HFF-Myc (cell line): ENCODE measurements at regions not wholly inside any gene's neighbourhood (a gene's known extent, or its start where the extent isn't known, plus 50 kb on each side); places are given as distances from the start of the nearest gene placed in this dataset.

ENCODE experiments used
- DNase-seq: peaks from one replicate; pipeline ENCODE4 v3.0.0-alpha.2; 2011; ENCODE audit warnings: low read depth; ENCODE audit errors: extremely low read depth
- H3K4me3 ChIP-seq: replicated peaks from 2 replicates; pipeline ENCODE4 v1.5.1; 2011; ENCODE audit warnings: low read depth, mild to moderate bottlenecking, control low read depth, low read length
- TF ChIP-seq, protein P1 (sequence below): IDR thresholded peaks from 2 replicates; pipeline ENCODE4 v1.5.1; 2012; ENCODE audit warnings: mild to moderate bottlenecking, low read depth, low read length, control low read depth; ENCODE audit errors: missing control alignments

DNA sequence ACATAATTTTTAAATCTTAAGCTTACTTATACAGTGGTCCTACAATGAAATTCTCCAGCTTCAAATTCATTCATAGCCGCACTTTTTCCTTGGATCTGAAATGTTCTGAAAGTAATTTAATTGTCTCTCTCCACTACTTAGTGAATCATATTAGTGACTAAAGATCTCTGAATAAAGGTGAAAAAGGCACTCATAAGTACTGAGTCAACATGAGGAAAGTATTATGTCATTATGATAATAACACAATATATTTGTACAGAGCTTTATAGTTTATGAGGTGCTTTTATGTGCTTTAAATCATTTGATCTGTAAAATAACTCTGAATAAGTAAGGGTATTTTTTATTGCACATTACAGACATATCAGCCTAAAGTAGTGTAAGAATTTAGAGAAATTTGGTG lies 628.2 kb upstream of the SLITRK5 start:
- no peak overlapping the region for H3K4me3 ChIP-seq
- TF ChIP-seq, protein P1, sequence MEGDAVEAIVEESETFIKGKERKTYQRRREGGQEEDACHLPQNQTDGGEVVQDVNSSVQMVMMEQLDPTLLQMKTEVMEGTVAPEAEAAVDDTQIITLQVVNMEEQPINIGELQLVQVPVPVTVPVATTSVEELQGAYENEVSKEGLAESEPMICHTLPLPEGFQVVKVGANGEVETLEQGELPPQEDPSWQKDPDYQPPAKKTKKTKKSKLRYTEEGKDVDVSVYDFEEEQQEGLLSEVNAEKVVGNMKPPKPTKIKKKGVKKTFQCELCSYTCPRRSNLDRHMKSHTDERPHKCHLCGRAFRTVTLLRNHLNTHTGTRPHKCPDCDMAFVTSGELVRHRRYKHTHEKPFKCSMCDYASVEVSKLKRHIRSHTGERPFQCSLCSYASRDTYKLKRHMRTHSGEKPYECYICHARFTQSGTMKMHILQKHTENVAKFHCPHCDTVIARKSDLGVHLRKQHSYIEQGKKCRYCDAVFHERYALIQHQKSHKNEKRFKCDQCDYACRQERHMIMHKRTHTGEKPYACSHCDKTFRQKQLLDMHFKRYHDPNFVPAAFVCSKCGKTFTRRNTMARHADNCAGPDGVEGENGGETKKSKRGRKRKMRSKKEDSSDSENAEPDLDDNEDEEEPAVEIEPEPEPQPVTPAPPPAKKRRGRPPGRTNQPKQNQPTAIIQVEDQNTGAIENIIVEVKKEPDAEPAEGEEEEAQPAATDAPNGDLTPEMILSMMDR, result no peak
- DNase-seq, result no peak

DNA sequence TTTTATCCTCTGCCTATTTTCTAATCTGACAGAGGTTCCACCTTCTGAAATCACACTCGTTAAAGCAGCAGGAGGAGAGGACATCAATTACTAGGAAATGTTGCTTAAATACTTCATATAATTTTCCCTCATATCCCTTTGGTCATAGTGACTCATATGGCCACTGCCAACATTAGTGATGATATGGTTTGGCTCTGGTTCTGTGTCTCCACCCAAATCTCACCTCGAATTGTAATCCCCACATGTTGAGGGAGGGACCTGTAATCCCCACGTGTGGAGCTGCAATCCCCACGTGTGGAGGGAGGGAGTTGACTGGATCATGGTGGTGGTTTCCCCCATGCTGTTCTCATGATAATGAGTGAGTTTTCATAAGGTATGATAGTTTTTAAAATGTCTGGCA lies 618.4 kb upstream of the SLITRK5 start:
- H3K4me3 ChIP-seq, result no peak overlapping the region
- DNase-seq, result no peak
- TF ChIP-seq, protein P1, result no peak

DNA sequence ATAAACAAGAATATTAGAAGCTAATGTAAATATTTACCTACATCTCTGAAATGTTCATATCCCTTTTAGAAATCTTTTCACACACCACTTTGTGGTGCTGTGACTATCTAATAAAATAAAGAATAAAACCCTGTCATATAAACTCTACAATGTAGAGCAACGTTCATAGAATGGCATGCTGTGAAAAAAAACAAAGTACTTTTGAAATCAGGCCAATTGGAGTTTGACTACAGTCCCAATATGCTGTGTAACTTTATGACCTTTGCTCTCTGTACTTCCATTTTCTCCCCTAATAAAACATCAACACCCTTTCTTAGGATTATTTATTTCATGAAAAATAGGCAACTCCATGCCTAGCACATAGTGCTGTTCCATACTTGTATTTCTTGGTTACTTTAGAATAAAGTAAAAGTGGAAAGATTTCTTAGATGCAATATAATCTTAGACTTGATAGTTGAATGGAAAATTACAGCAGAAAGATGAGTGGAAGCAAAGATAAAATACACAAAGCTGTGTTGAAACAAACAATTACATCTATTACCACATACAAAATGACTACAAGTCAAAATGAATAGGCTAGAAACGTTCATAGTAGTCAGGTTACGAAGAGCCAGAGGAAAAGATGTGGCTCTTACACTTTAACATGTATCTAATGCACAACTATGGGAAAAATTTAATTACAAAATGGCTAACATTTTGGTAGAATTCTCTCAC lies 613.2 kb upstream of the SLITRK5 start:
- DNase-seq, result no peak
- TF ChIP-seq, protein P1, result no peak

DNA sequence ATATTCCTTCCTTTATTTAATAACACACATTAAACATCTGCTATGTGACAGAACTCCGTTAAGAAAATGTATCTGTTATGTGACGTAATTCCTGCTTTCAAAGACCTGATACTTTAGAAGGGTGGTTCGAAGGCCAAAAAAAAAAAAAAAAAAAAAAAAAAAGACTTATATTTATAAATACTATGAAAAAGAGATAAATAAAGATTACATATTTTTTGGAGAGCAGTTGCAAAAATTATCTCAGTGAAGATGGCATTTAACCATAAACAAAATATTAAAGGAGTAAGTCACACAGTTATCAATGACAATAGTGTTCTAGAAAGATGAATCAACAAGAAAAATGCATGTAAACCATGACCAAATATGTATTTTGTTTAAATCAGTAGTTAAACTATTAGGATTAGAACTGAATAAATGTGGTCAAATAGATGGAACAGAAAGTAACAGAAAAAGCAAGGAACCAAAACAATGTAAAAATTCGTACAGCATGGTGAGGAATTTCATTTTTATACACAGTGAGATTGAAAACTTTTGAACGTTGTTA lies 612.3 kb upstream of the SLITRK5 start:
- no peak for DNase-seq
- no peak overlapping the region for H3K4me3 ChIP-seq
- TF ChIP-seq, protein P1, result no peak

More for the DNA sequence above, 613.2 kb upstream of the SLITRK5 start:
- no peak overlapping the region for H3K4me3 ChIP-seq

DNA sequence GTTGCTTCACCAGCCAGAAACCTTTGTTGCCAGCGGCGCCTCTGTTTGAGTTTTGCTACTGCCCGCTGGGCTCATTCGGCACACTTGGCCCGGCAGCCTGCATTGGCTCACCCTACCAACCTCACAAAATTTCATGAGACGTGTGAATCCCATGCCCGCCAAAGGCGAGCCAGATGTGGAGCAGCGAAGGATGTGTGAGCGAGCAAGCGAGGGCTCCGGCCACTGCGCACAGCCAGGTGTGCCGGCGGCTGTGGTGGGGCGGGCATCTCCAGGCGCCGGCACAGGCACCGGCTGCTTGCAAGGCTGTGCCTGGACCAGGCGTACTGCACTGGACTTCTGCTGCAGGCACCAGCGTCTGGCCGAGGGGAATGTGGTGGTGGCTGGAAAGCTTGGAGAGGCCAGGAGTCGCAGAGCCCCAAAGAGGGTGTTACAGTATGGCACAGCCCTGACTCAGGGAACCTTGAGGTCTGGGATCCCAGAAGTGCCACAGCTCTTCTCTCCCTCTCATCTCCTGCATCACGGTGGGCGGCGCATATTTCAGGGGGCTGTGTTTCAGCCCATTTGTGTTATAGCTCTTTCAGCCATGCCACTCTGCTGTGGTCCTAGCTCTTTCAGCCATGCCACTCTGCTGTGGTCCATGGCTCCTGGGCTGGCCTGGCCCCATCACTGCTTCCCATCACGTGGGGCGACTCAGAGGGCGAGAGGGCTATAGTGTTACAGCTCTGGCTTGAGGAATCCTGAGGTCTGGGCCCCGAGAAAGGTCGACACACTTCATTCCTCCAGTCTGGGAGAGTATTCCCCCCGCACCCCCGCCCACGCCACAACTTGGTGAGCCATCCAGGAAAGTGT lies 592.0 kb upstream of the SLITRK5 start:
- no peak overlapping the region for H3K4me3 ChIP-seq
- TF ChIP-seq, protein P1, result no peak
- DNase-seq, result no peak

DNA sequence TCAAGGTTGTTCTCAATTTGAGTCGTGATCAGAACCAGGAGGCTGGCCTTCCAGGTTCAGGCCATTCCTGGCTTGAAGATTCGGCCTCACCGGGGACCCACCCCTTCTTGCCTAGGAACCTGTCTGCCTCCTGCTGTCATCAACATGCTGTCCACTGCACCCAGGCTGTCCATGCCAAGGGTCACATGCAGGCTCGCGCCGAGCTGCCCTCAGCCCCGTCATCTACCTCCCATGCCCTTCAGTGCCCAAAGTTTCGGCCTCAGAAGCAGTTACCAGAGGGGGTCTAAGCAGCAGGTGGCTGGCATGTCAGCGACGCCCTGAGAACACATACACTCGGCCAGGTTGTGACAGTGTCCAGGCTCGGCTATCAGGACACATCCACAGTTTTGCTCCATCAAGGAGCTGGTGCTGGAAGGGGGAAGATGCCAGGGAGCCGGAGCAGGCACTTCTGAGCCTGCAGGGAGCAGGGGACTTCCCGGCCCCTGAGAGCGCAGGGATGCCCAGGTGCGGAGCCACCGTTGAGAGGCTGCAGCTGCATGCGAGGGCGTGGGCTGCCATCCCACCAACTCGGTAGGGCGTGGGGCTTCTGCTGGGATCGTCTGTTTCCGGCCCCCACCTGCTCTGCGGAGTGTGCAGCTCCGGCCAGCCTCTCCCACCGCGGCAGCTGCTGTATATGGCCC lies 590.9 kb upstream of the SLITRK5 start:
- TF ChIP-seq, protein P1, result no peak
- no peak for DNase-seq
- H3K4me3 ChIP-seq, result no peak overlapping the region
